ENCODE measurements at regions not wholly inside any gene's neighbourhood (a gene's known extent, or its start where the extent isn't known, plus 50 kb on each side); places are given as distances from the start of the nearest gene placed in this dataset.
"Not testable (repeated sequence)": the region's sequence is repeated elsewhere in the genome, so short reads cannot be mapped to it uniquely, and the experiment has no call there.

- H3K9me3 ChIP-seq, result no peaks in the 10 kb centered on the region
- no peaks in the 10 kb centered on the region for H3K36me3 ChIP-seq
- H3K9ac ChIP-seq (ENCODE audit: low read depth in 2 of 2, low read length in 2 of 2), result no peak overlapping the region
- no peak for DNase-seq
- no peak overlapping the region for H3K4me3 ChIP-seq
- no peaks in the 10 kb centered on the region for H3K27me3 ChIP-seq
- H3K4me1 ChIP-seq, result peaks cover 4% of the 10 kb centered on the region
- no peak overlapping the region for H3K27ac ChIP-seq
- intact Hi-C loops (cut with DNase I), result no loop called here
- TF ChIP-seq CTCF (IDR thresholded peaks at IDR 0.05), result no peak
These were observed 356.2 kb upstream of the CD180 start for GRCh38 chr5:67552773-67553172.

GRCh38 chr5:67549947-67550346 lies 353.3 kb upstream of the CD180 start:
- H3K36me3 ChIP-seq, result no peaks in the 10 kb centered on the region
- peak overlapping the region; percentile 13 for H3K27ac ChIP-seq
- H3K9me3 ChIP-seq, result no peaks in the 10 kb centered on the region
- H3K9ac ChIP-seq (ENCODE audit: low read depth in 2 of 2, low read length in 2 of 2), result no peak overlapping the region
- H3K27me3 ChIP-seq, result no peaks in the 10 kb centered on the region
- intact Hi-C loops (cut with DNase I), result no loop called here
- H3K4me3 ChIP-seq, result no peak overlapping the region
- peaks cover 4% of the 10 kb centered on the region for H3K4me1 ChIP-seq
- DNase-seq, result peak; percentile 29
- no peak for TF ChIP-seq CTCF (IDR thresholded peaks at IDR 0.05)

GRCh38 chr5:67549296-67549618 lies 352.7 kb upstream of the CD180 start:
- intact Hi-C loops (cut with DNase I), result no loop called here
- DNase-seq, result peak; percentile 22
- TF ChIP-seq CTCF (IDR thresholded peaks at IDR 0.05), result no peak
- Histone ChIP-seq H3K4me1 (peaks cover 4% of the 10 kb centered on the region), H3K9ac (ENCODE audit: low read depth in 2 of 2, low read length in 2 of 2) (peak overlapping the region in 1 of 2 donors; percentile 24), H3K4me3 (no peak overlapping the region), H3K27me3 (no peaks in the 10 kb centered on the region), H3K9me3 (no peaks in the 10 kb centered on the region), H3K27ac (peak overlapping the region; percentile 60), H3K36me3 (no peaks in the 10 kb centered on the region)

- peak; percentile 27 for DNase-seq
- H3K27me3 ChIP-seq, result no peaks in the 10 kb centered on the region
- H3K36me3 ChIP-seq, result no peaks in the 10 kb centered on the region
- peak overlapping the region; percentile 60 for H3K27ac ChIP-seq
- H3K4me3 ChIP-seq, result no peak overlapping the region
- H3K9ac ChIP-seq (ENCODE audit: low read depth in 2 of 2, low read length in 2 of 2), result peak overlapping the region in 1 of 2 donors; percentile 24
- peaks cover 4% of the 10 kb centered on the region for H3K4me1 ChIP-seq
- no peaks in the 10 kb centered on the region for H3K9me3 ChIP-seq
- intact Hi-C loops (cut with DNase I), result no loop called here
- no peak for TF ChIP-seq CTCF (IDR thresholded peaks at IDR 0.05)
These were observed 352.1 kb upstream of the CD180 start for GRCh38 chr5:67548520-67549295.

GRCh38 chr5:67547682-67548081 lies 351.1 kb upstream of the CD180 start:
- H3K27me3 ChIP-seq, result no peaks in the 10 kb centered on the region
- H3K4me3 ChIP-seq, result no peak overlapping the region
- no peak overlapping the region for H3K9ac ChIP-seq (ENCODE audit: low read depth in 2 of 2, low read length in 2 of 2)
- no peak for TF ChIP-seq CTCF (IDR thresholded peaks at IDR 0.05)
- H3K36me3 ChIP-seq, result no peaks in the 10 kb centered on the region
- no peaks in the 10 kb centered on the region for H3K9me3 ChIP-seq
- no peak for DNase-seq
- intact Hi-C loops (cut with DNase I), result no loop called here
- H3K4me1 ChIP-seq, result peaks cover 4% of the 10 kb centered on the region
- H3K27ac ChIP-seq, result no peak overlapping the region

GRCh38 chr5:67544942-67545341 lies 348.3 kb upstream of the CD180 start:
- H3K4me1 ChIP-seq; H3K36me3 ChIP-seq; DNase-seq; intact Hi-C loops (cut with DNase I); H3K27me3 ChIP-seq; H3K9me3 ChIP-seq; H3K9ac ChIP-seq (ENCODE audit: low read depth in 2 of 2, low read length in 2 of 2); H3K4me3 ChIP-seq; H3K27ac ChIP-seq: not testable (repeated sequence)
